ENCODE measurements at regions not wholly inside any gene's neighbourhood (a gene's known extent, or its start where the extent isn't known, plus 50 kb on each side); places are given as distances from the start of the nearest gene placed in this dataset.

GRCh38 chr2:172685467-172685866 is 50.2 kb upstream of the RAPGEF4 start (continued):
- no peak for TF ChIP-seq EZH2phosphoT487 (IDR thresholded peaks at IDR 0.05; ENCODE audit: borderline replicate concordance)

Data from HCT116 (cell line).